ENCODE measurements at regions not wholly inside any gene's neighbourhood (a gene's known extent, or its start where the extent isn't known, plus 50 kb on each side); places are given as distances from the start of the nearest gene placed in this dataset.

GRCh38 chr7:10655031-10655430, 318.6 kb upstream of the PHF14 start:
- H3K27ac ChIP-seq (ENCODE audit: low read depth, low read length) = no peak overlapping the region
- H3K36me3 Mint-ChIP-seq (ENCODE audit: low read depth, unreplicated experiment) = no peaks in the 10 kb centered on the region
- no peak for FAIRE-seq
- H3K27me3 ChIP-seq (ENCODE audit: insufficient read depth, low read length) = no peaks in the 10 kb centered on the region
- no peaks in the 10 kb centered on the region for H3K9me3 Mint-ChIP-seq (ENCODE audit: unreplicated experiment)
- no peak for DNase-seq (ENCODE audit: low read depth)
- H3K9ac ChIP-seq (ENCODE audit: low read length) = no peak overlapping the region
- H3K36me3 ChIP-seq (ENCODE audit: insufficient read depth, low read length) = no peaks in the 10 kb centered on the region
- TF ChIP-seq CTCF (IDR thresholded peaks at IDR 0.05; ENCODE audit: insufficient read depth, low read depth, low read length) (no peak), EZH2 (IDR thresholded peaks at IDR 0.05; ENCODE audit: insufficient read depth, low read length) (no peak)
- H3K27me3 Mint-ChIP-seq (ENCODE audit: low read depth, unreplicated experiment) = no peaks in the 10 kb centered on the region
- no peak overlapping the region for H3K4me3 ChIP-seq (ENCODE audit: insufficient read depth, low read depth, low read length)
- H3K27ac Mint-ChIP-seq (ENCODE audit: unreplicated experiment) = no peak overlapping the region
- H3K79me2 ChIP-seq (ENCODE audit: insufficient read depth, low read length) = no peaks in the 10 kb centered on the region
- H3K4me3 Mint-ChIP-seq (ENCODE audit: unreplicated experiment) = no peak overlapping the region
- H4K20me1 ChIP-seq (ENCODE audit: insufficient read depth, low read length) = no peaks in the 10 kb centered on the region
- H3K4me1 ChIP-seq (ENCODE audit: insufficient read depth, low read length) = no peaks in the 10 kb centered on the region
- no peak overlapping the region for H2AFZ ChIP-seq (ENCODE audit: low read depth, low read length)
- H3K4me1 Mint-ChIP-seq (ENCODE audit: low read depth, unreplicated experiment) = no peaks in the 10 kb centered on the region
- H3K9me3 ChIP-seq (ENCODE audit: insufficient read depth, low read depth, low read length) = peaks cover 3% of the 10 kb centered on the region
- no peak overlapping the region for H3K4me2 ChIP-seq (ENCODE audit: low read length)

DNA sequence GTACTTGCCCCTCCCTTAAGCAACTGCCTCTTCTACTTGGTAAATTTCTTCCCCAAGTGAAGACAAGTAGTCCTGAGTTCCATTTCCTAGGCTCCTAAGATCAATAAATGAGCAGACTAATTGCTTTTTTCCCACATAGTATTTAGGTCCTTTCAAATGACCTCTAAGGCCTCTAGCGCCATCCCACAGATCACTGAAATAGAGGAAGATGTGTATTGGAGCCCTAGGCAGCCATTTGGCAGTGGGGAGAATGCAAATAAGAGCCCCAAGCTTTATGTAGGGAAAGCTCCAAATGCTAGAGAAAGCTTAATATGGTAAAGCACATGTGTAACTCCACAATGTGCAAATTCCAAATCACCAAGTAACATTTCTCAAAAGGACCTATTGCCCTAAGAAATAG, 316.5 kb upstream of the PHF14 start:
- no peaks in the 10 kb centered on the region for H3K4me1 Mint-ChIP-seq (ENCODE audit: low read depth, unreplicated experiment)
- H3K27me3 Mint-ChIP-seq (ENCODE audit: low read depth, unreplicated experiment) = no peaks in the 10 kb centered on the region
- no peak overlapping the region for H3K4me3 Mint-ChIP-seq (ENCODE audit: unreplicated experiment)
- Histone ChIP-seq H3K9me3 (ENCODE audit: insufficient read depth, low read depth, low read length) (no peaks in the 10 kb centered on the region), H3K79me2 (ENCODE audit: insufficient read depth, low read length) (no peaks in the 10 kb centered on the region), H3K27me3 (ENCODE audit: insufficient read depth, low read length) (no peaks in the 10 kb centered on the region), H3K27ac (ENCODE audit: low read depth, low read length) (no peak overlapping the region), H3K9ac (ENCODE audit: low read length) (no peak overlapping the region), H3K4me2 (ENCODE audit: low read length) (no peak overlapping the region), H3K4me3 (ENCODE audit: insufficient read depth, low read depth, low read length) (no peak overlapping the region), H4K20me1 (ENCODE audit: insufficient read depth, low read length) (no peaks in the 10 kb centered on the region), H2AFZ (ENCODE audit: low read depth, low read length) (no peak overlapping the region), H3K4me1 (ENCODE audit: insufficient read depth, low read length) (no peaks in the 10 kb centered on the region), H3K36me3 (ENCODE audit: insufficient read depth, low read length) (no peaks in the 10 kb centered on the region)
- DNase-seq (ENCODE audit: low read depth) (no peak), FAIRE-seq (no peak)
- H3K9me3 Mint-ChIP-seq (ENCODE audit: unreplicated experiment) = no peaks in the 10 kb centered on the region
- TF ChIP-seq EZH2 (IDR thresholded peaks at IDR 0.05; ENCODE audit: insufficient read depth, low read length) (no peak), CTCF (IDR thresholded peaks at IDR 0.05; ENCODE audit: insufficient read depth, low read depth, low read length) (no peak)
- H3K27ac Mint-ChIP-seq (ENCODE audit: unreplicated experiment) = no peak overlapping the region
- no peaks in the 10 kb centered on the region for H3K36me3 Mint-ChIP-seq (ENCODE audit: low read depth, unreplicated experiment)

DNA sequence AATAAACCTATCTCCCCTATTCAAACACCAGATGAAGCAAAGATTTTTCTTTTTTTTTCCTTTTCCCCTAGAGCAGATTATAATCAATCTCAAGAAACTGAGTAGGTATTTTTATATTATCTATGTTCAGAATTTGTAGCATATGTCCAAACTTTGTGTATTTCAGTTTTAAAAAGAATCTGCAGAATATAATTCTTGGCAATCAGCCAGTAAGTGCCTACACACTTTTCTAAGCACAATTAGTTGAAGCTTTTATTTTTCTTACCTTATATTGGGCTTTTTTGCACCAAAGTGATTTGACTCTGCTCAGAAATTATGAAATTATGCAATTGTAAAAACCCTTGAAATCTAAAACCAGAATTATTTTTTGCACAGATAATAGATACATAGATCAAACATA, 315.8 kb upstream of the PHF14 start:
- Mint-ChIP-seq H3K36me3 (ENCODE audit: low read depth, unreplicated experiment) (no peaks in the 10 kb centered on the region), H3K9me3 (ENCODE audit: unreplicated experiment) (no peaks in the 10 kb centered on the region), H3K4me3 (ENCODE audit: unreplicated experiment) (no peak overlapping the region), H3K27ac (ENCODE audit: unreplicated experiment) (no peak overlapping the region), H3K27me3 (ENCODE audit: low read depth, unreplicated experiment) (no peaks in the 10 kb centered on the region), H3K4me1 (ENCODE audit: low read depth, unreplicated experiment) (no peaks in the 10 kb centered on the region)
- no peak for TF ChIP-seq CTCF (IDR thresholded peaks at IDR 0.05; ENCODE audit: insufficient read depth, low read depth, low read length)
- no peak for TF ChIP-seq EZH2 (IDR thresholded peaks at IDR 0.05; ENCODE audit: insufficient read depth, low read length)
- Histone ChIP-seq H3K9me3 (ENCODE audit: insufficient read depth, low read depth, low read length) (no peaks in the 10 kb centered on the region), H3K36me3 (ENCODE audit: insufficient read depth, low read length) (no peaks in the 10 kb centered on the region), H3K79me2 (ENCODE audit: insufficient read depth, low read length) (no peaks in the 10 kb centered on the region), H3K27ac (ENCODE audit: low read depth, low read length) (no peak overlapping the region), H3K4me2 (ENCODE audit: low read length) (no peak overlapping the region), H3K4me1 (ENCODE audit: insufficient read depth, low read length) (no peaks in the 10 kb centered on the region), H2AFZ (ENCODE audit: low read depth, low read length) (no peak overlapping the region), H3K27me3 (ENCODE audit: insufficient read depth, low read length) (no peaks in the 10 kb centered on the region), H3K9ac (ENCODE audit: low read length) (no peak overlapping the region), H3K4me3 (ENCODE audit: insufficient read depth, low read depth, low read length) (no peak overlapping the region), H4K20me1 (ENCODE audit: insufficient read depth, low read length) (no peaks in the 10 kb centered on the region)
- FAIRE-seq (no peak), DNase-seq (ENCODE audit: low read depth) (no peak)

Measured in astrocyte (in vitro differentiated cells and primary cell).